ENCODE measurements at regions not wholly inside any gene's neighbourhood (a gene's known extent, or its start where the extent isn't known, plus 50 kb on each side); places are given as distances from the start of the nearest gene placed in this dataset.

- TF ChIP-seq ZNF114 (CRISPR knock-in tag; IDR thresholded peaks at IDR 0.05) (no peak), EZH2 (IDR thresholded peaks at IDR 0.05; ENCODE audit: low read depth, unreplicated experiment) (no peak), CREB1 (CRISPR knock-in tag; IDR thresholded peaks at IDR 0.05; ENCODE audit: low read depth) (no peak), JUNB (IDR thresholded peaks at IDR 0.05; ENCODE audit: unreplicated experiment) (no peak), POLR2AphosphoS5 (IDR thresholded peaks at IDR 0.05; ENCODE audit: low read depth) (no peak), EZH2phosphoT487 (IDR thresholded peaks at IDR 0.05; ENCODE audit: unreplicated experiment) (no peak)
- TF ChIP-seq, protein P1, sequence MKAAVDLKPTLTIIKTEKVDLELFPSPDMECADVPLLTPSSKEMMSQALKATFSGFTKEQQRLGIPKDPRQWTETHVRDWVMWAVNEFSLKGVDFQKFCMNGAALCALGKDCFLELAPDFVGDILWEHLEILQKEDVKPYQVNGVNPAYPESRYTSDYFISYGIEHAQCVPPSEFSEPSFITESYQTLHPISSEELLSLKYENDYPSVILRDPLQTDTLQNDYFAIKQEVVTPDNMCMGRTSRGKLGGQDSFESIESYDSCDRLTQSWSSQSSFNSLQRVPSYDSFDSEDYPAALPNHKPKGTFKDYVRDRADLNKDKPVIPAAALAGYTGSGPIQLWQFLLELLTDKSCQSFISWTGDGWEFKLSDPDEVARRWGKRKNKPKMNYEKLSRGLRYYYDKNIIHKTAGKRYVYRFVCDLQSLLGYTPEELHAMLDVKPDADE (IDR thresholded peaks at IDR 0.05) = no peak
Measured at GRCh38 chr1:187718527-187718926, 889.8 kb downstream of the PLA2G4A start (continued).

DNA sequence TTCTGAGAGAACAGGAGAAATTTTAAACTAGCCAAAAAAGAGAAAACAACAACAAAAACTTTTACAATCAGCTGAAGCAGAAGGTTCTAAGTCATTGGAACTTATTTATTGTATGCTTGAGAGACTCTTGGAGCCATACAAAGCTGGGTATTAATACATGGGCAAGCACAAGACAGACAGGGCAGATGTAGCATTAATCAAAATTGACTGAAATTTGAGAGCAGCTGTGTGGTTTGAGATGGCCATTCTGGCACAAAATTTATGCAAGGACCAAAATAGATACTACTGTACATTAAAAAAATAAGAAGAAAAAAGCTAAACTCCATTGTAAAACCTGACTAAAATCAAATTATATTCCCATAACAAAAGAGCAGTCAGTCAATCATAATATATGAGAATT is 892.5 kb downstream of the PLA2G4A start:
- Mint-ChIP-seq H3K27ac (no peak overlapping the region), H3K4me1 (no peaks in the 10 kb centered on the region), H3K4me3 (no peak overlapping the region), H3K27me3 (ENCODE audit: insufficient read depth, low read depth, poor library complexity) (no peaks in the 10 kb centered on the region), H3K36me3 (ENCODE audit: low read depth) (no peaks in the 10 kb centered on the region), H3K9me3 (no peaks in the 10 kb centered on the region)
- no peaks in the 10 kb centered on the region for H3K27me3 ChIP-seq (ENCODE audit: insufficient read depth)
- TF ChIP-seq, protein P2, sequence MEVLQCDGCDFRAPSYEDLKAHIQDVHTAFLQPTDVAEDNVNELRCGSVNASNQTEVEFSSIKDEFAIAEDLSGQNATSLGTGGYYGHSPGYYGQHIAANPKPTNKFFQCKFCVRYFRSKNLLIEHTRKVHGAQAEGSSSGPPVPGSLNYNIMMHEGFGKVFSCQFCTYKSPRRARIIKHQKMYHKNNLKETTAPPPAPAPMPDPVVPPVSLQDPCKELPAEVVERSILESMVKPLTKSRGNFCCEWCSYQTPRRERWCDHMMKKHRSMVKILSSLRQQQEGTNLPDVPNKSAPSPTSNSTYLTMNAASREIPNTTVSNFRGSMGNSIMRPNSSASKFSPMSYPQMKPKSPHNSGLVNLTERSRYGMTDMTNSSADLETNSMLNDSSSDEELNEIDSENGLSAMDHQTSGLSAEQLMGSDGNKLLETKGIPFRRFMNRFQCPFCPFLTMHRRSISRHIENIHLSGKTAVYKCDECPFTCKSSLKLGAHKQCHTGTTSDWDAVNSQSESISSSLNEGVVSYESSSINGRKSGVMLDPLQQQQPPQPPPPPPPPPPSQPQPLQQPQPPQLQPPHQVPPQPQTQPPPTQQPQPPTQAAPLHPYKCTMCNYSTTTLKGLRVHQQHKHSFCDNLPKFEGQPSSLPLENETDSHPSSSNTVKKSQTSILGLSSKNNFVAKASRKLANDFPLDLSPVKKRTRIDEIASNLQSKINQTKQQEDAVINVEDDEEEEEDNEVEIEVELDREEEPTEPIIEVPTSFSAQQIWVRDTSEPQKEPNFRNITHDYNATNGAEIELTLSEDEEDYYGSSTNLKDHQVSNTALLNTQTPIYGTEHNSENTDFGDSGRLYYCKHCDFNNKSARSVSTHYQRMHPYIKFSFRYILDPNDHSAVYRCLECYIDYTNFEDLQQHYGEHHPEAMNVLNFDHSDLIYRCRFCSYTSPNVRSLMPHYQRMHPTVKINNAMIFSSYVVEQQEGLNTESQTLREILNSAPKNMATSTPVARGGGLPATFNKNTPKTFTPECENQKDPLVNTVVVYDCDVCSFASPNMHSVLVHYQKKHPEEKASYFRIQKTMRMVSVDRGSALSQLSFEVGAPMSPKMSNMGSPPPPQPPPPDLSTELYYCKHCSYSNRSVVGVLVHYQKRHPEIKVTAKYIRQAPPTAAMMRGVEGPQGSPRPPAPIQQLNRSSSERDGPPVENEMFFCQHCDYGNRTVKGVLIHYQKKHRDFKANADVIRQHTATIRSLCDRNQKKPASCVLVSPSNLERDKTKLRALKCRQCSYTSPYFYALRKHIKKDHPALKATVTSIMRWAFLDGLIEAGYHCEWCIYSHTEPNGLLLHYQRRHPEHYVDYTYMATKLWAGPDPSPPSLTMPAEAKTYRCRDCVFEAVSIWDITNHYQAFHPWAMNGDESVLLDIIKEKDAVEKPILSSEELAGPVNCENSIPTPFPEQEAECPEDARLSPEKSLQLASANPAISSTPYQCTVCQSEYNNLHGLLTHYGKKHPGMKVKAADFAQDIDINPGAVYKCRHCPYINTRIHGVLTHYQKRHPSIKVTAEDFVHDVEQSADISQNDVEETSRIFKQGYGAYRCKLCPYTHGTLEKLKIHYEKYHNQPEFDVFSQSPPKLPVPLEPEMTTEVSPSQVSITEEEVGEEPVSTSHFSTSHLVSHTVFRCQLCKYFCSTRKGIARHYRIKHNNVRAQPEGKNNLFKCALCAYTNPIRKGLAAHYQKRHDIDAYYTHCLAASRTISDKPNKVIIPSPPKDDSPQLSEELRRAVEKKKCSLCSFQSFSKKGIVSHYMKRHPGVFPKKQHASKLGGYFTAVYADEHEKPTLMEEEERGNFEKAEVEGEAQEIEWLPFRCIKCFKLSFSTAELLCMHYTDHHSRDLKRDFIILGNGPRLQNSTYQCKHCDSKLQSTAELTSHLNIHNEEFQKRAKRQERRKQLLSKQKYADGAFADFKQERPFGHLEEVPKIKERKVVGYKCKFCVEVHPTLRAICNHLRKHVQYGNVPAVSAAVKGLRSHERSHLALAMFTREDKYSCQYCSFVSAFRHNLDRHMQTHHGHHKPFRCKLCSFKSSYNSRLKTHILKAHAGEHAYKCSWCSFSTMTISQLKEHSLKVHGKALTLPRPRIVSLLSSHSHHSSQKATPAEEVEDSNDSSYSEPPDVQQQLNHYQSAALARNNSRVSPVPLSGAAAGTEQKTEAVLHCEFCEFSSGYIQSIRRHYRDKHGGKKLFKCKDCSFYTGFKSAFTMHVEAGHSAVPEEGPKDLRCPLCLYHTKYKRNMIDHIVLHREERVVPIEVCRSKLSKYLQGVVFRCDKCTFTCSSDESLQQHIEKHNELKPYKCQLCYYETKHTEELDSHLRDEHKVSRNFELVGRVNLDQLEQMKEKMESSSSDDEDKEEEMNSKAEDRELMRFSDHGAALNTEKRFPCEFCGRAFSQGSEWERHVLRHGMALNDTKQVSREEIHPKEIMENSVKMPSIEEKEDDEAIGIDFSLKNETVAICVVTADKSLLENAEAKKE (CRISPR knock-in tag; IDR thresholded peaks at IDR 0.05) = no peak
- TF ChIP-seq ZNF331 (CRISPR knock-in tag; IDR thresholded peaks at IDR 0.05; ENCODE audit: low read depth) = no peak
- H4K20me1 ChIP-seq (replicated peaks; ENCODE audit: insufficient read depth) = no peaks in the 10 kb centered on the region
- no peak overlapping the region for H3K4me2 ChIP-seq
- H3F3A ChIP-seq (replicated peaks; ENCODE audit: low read depth) = no peaks in the 10 kb centered on the region
- no peaks in the 10 kb centered on the region for H3K79me2 ChIP-seq (replicated peaks; ENCODE audit: insufficient read depth)
- no peak overlapping the region for H3K4me3 ChIP-seq
- H3K4me1 ChIP-seq (ENCODE audit: insufficient read depth) = no peaks in the 10 kb centered on the region
- DNase-seq (ENCODE audit: low spot score) (no peak), ATAC-seq (no peak)
- H3K27ac ChIP-seq (ENCODE audit: low read depth) = no peak overlapping the region
- no peaks in the 10 kb centered on the region; the same call in 1 of the 2 replicates for H3K36me3 ChIP-seq (ENCODE audit: insufficient read depth)
- H3K9me2 ChIP-seq (ENCODE audit: insufficient read depth) = no peaks in the 10 kb centered on the region; the same call in 1 of the 2 replicates
- H2AFZ ChIP-seq = no peak overlapping the region

All from GM23338 (cell line).